Lower lobe of right lung (tissue), 2 donors: ENCODE measurements at regions not wholly inside any gene's neighbourhood (a gene's known extent, or its start where the extent isn't known, plus 50 kb on each side); places are given as distances from the start of the nearest gene placed in this dataset.
"Not testable (repeated sequence)": the region's sequence is repeated elsewhere in the genome, so short reads cannot be mapped to it uniquely, and the experiment has no call there.

ENCODE experiments used
- ATAC-seq, 2 donors: fragments of 200-7000 bp; cut with Tn5 transposase; one replicate each; pipeline ENCODE4 v1.9.1; 2020 to 2022; ENCODE audit warnings: mild to moderate bottlenecking in 2 of 2, moderate library complexity in 2 of 2
- DNase-seq: peaks from one replicate; pipeline ENCODE4 v3.0.0-alpha.2; 2020
- H3K27ac ChIP-seq: fragments of 200-600 bp; one replicate; pipeline ENCODE4 v1.8.0; 2022
- H3K27me3 ChIP-seq: fragments of 200-600 bp; one replicate; pipeline ENCODE4 v1.8.0; 2022; ENCODE audit warnings: low read depth
- H3K36me3 ChIP-seq: fragments of 200-600 bp; one replicate; pipeline ENCODE4 v1.8.0; 2022; ENCODE audit warnings: mild to moderate bottlenecking
- H3K4me1 ChIP-seq: fragments of 200-600 bp; one replicate; pipeline ENCODE4 v1.8.0; 2022
- H3K4me3 ChIP-seq: fragments of 200-600 bp; one replicate; pipeline ENCODE4 v1.8.0; 2022; ENCODE audit warnings: mild to moderate bottlenecking
- H3K9me3 ChIP-seq: fragments of 200-600 bp; one replicate; pipeline ENCODE4 v1.8.0; 2022
- intact Hi-C: fragments of 100-400 bp; cut with DNase I; formaldehyde crosslinking; loops from one replicate; pipeline ENCODE4 v1.11.0; 2022
- TF ChIP-seq, protein P1 (sequence below): fragments of 200-600 bp; IDR thresholded peaks from one replicate; pipeline ENCODE4 v1.8.0; 2022; ENCODE audit warnings: antibody characterized with exemption, mild to moderate bottlenecking
- donor health status: DM: no; HTN: yes; CAD: no; lungs with severe emphysema.

DNA sequence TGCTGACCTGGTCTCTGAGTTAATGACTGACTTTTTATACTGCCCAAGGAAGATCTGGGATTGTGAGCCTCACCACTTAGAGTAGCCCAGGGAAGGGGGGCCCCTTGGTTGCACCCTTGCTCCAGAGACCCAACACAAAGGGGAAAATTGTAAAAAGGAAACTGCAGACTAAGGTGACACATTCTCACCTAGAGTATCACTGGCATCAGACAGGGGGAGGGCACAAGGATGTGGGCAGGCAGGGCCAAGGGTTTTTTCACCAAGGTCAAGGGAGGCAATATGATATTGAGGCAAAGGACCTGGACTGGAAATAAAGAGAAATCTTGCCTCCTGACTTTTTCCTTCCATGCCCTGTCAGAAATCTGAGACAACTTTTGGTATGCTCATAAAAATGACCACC lies 386.2 kb upstream of the FGF16 start:
- ATAC-seq: no peak
- Histone ChIP-seq H3K36me3 (no peaks in the 10 kb centered on the region), H3K27me3 (no peaks in the 10 kb centered on the region), H3K9me3 (no peaks in the 10 kb centered on the region), H3K4me1 (no peaks in the 10 kb centered on the region), H3K27ac (no peak overlapping the region), H3K4me3 (no peak overlapping the region)
- intact Hi-C loops: no loop called here
- TF ChIP-seq, protein P1, sequence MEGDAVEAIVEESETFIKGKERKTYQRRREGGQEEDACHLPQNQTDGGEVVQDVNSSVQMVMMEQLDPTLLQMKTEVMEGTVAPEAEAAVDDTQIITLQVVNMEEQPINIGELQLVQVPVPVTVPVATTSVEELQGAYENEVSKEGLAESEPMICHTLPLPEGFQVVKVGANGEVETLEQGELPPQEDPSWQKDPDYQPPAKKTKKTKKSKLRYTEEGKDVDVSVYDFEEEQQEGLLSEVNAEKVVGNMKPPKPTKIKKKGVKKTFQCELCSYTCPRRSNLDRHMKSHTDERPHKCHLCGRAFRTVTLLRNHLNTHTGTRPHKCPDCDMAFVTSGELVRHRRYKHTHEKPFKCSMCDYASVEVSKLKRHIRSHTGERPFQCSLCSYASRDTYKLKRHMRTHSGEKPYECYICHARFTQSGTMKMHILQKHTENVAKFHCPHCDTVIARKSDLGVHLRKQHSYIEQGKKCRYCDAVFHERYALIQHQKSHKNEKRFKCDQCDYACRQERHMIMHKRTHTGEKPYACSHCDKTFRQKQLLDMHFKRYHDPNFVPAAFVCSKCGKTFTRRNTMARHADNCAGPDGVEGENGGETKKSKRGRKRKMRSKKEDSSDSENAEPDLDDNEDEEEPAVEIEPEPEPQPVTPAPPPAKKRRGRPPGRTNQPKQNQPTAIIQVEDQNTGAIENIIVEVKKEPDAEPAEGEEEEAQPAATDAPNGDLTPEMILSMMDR: no peak
- no peak for DNase-seq

DNA sequence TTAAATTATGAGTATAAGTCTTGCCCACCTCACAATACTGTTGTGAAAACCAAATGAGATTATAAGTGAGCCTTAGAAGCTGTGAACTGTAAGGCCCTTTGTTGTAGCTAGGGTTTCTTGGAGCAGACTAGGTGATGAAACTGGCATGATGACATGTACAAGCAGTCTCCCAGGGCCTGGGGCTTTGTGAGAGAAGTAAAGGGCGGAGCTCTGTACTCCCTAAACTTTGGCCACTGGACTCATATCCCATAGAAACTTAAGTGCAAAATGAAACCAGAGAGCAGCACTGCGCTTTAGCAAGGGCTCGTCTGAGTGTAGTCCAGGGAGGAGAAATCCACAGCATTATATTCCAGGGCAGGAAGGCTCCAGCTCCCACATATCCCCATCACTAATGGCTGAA lies 385.6 kb upstream of the FGF16 start:
- intact Hi-C loops: no loop called here
- TF ChIP-seq, protein P1: no peak
- no peak for ATAC-seq

DNA sequence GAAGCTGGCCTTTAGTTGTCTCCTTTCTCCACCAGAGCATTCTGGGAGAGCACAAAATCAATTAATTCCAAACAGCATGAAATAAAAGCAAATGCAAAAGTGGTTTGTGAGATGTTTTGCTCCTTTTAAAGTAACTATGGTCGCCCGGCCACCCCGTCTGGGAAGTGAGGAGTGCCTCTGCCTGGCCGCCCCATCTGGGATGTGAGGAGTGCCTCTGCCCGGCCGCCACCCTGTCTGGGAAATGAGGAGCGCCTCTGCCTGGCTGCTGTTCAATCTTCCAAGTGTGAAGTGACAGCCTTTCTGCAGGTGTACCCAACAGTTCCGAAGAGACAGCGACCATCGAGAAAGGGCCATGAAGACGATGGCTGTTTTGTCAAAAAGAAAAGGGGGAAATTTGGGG lies 381.3 kb upstream of the FGF16 start:
- Histone ChIP-seq H3K4me1 (no peaks in the 10 kb centered on the region), H3K27me3 (no peaks in the 10 kb centered on the region), H3K36me3 (no peaks in the 10 kb centered on the region), H3K27ac (no peak overlapping the region), H3K9me3 (no peaks in the 10 kb centered on the region), H3K4me3 (no peak overlapping the region)
- intact Hi-C loops: no loop called here
- ATAC-seq: no peak
- no peak for DNase-seq
- TF ChIP-seq, protein P1: no peak

More for the DNA sequence above, 385.6 kb upstream of the FGF16 start:
- no peak overlapping the region for H3K4me3 ChIP-seq
- H3K27ac ChIP-seq: no peak overlapping the region
- no peaks in the 10 kb centered on the region for H3K9me3 ChIP-seq
- H3K27me3 ChIP-seq: no peaks in the 10 kb centered on the region
- H3K4me1 ChIP-seq: no peaks in the 10 kb centered on the region
- DNase-seq: no peak
- H3K36me3 ChIP-seq: no peaks in the 10 kb centered on the region

DNA sequence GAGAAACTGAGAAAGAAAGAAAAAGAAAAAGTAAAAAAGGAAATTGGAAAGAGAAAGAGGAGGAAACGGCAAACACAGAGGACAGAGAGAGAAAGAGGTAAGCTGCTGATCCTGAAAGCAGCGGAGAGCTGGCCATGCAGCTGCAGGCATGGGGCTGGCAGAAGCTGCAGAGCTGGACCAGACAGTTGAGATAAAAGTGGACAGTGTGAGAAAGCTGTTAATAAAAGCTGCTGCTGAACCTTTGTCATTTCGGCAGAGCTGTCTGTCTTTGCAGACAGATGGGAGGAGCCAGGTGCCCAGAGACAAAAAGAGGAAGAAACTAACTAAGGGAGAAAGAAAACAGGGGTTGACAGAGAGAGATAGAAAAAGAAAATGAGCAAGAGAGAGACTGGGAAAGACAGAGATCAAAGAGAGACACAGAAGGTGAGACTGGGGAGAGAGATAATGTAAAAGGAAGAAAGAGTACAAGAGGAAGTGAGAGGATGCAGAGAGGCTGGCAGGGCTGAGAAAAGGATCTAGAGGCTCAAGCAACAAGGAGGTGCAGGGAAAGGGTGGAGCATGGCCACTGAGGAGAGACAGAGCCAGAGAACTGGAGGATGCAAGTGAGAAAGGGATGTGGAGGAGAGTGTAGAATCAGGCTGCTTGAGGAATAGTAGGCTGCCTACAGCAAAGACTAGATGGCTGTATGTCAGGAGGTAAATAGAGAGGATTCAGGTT lies 376.8 kb upstream of the FGF16 start:
- DNase-seq: no peak
- H3K27me3 ChIP-seq: no peaks in the 10 kb centered on the region
- no peak for ATAC-seq
- TF ChIP-seq, protein P1: no peak
- H3K4me1 ChIP-seq: no peaks in the 10 kb centered on the region
- no peaks in the 10 kb centered on the region for H3K9me3 ChIP-seq
- H3K27ac ChIP-seq: no peak overlapping the region
- intact Hi-C loops: no loop called here
- H3K4me3 ChIP-seq: no peak overlapping the region
- H3K36me3 ChIP-seq: no peaks in the 10 kb centered on the region

DNA sequence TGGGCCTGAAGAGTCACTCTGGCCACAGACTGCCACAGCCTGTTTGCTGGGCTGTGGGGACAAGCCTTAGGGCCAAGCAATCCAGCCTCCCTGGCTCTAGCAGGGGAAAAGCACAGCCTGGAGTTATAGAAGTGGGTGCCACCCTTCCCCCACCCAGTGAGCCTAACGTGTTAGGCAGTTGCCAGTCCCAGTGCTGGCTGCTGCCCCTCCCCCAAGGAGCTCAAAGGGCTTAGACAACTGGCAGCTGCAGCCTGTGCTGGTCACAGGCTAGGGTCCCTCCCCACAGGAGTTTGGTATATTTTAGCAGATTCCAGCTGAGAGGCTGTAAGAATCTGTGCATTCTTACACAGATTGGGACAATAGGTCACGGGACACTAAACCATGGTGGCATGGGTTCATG lies 370.3 kb upstream of the FGF16 start:
- TF ChIP-seq, protein P1: no peak
- no peak for ATAC-seq

DNA sequence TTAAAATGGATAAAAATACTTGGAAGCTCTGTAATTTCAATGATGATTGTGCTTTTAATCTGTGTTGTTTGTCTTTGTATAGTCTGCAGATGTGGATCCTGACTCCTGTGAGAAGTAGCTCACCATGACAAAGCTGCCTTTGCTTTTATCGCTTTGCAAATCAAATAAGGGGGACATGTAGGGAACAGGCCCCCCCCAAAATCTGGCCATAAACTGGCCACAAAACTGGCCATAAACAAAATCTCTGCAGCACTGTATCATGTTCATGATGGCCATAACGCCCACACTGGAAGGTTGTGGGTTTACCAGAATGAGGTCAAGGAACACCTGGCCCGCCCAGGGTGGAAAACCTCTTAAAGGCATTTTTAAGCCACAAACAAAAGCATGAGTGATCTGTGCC lies 366.0 kb upstream of the FGF16 start:
- intact Hi-C loops, ATAC-seq, DNase-seq, H3K27me3 ChIP-seq, H3K4me3 ChIP-seq, H3K36me3 ChIP-seq, H3K27ac ChIP-seq, H3K9me3 ChIP-seq, H3K4me1 ChIP-seq: not testable (repeated sequence)

More for the DNA sequence above, 370.3 kb upstream of the FGF16 start:
- no peaks in the 10 kb centered on the region for H3K4me1 ChIP-seq
- H3K9me3 ChIP-seq: no peaks in the 10 kb centered on the region
- DNase-seq: no peak
- intact Hi-C loops: no loop called here
- H3K27ac ChIP-seq: no peak overlapping the region
- H3K27me3 ChIP-seq: no peaks in the 10 kb centered on the region
- no peaks in the 10 kb centered on the region for H3K36me3 ChIP-seq
- H3K4me3 ChIP-seq: no peak overlapping the region
